GM12872 (cell line): ENCODE measurements at regions not wholly inside any gene's neighbourhood (a gene's known extent, or its start where the extent isn't known, plus 50 kb on each side); places are given as distances from the start of the nearest gene placed in this dataset.

ENCODE experiments used
- TF ChIP-seq, protein P1 (sequence below): IDR thresholded peaks from 3 replicates; pipeline ENCODE4 v1.5.1; 2011; ENCODE audit warnings: low read depth, mild to moderate bottlenecking, low read length, moderate library complexity; ENCODE audit not compliant: insufficient read depth

DNA sequence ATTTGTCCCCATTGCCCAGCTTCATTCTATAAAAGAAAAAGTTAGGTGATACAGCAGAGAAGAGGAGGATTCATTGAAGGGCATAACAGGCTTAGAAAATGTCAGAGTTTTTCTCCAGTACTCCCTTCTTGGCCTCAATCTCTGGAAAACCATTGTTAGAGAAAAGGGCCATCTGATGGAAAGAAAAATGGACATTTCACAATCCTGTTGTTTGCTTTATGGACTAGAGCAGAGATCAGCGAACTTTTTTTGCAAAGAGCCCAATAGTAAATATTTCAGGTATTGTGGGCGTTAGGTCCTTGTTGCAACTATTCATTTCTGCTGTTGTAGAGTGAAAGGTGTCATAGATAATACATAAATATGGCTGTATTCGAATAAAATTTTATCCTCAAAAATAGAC, 208.8 kb downstream of the TLE4 start:
- TF ChIP-seq, protein P1, sequence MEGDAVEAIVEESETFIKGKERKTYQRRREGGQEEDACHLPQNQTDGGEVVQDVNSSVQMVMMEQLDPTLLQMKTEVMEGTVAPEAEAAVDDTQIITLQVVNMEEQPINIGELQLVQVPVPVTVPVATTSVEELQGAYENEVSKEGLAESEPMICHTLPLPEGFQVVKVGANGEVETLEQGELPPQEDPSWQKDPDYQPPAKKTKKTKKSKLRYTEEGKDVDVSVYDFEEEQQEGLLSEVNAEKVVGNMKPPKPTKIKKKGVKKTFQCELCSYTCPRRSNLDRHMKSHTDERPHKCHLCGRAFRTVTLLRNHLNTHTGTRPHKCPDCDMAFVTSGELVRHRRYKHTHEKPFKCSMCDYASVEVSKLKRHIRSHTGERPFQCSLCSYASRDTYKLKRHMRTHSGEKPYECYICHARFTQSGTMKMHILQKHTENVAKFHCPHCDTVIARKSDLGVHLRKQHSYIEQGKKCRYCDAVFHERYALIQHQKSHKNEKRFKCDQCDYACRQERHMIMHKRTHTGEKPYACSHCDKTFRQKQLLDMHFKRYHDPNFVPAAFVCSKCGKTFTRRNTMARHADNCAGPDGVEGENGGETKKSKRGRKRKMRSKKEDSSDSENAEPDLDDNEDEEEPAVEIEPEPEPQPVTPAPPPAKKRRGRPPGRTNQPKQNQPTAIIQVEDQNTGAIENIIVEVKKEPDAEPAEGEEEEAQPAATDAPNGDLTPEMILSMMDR = no peak

DNA sequence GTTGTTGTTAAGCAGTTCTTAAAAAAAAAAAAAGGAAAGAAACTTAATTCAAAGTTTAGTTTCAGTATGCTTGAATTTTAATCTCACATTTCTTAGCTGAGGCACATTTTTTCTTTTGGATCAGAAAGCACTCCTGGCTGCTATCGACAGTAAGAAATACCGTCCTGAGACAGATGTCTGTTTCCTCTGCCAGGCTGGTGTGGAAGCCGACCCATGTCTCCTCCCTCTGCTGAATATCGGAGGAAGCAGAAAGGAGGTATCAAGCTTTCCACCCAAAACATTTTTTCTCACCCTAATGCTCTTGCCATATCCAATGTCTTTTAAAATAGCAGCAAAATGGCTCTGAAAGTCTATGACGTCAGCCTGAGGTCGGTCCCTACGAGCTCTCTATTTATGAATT, 208.1 kb downstream of the TLE4 start:
- TF ChIP-seq, protein P1 = no peak

DNA sequence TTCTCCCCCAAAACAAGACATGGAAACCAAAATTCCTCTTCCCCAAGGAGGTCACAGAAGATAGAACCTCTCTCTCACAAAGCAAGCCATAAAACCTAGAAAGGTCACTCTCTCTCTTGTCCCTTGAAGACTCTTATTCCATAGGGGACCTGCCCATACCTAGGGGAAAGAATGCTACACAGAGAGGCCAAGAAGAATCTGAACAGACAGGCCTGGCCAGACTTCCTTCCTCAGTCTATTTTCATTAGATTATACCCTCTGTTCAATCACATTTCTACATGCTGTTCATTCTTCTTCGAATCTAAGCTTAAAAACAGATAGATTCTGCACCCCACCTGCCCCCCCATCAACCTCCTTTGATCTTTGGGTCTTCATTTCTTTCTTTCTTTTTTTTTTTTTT, 206.8 kb downstream of the TLE4 start:
- TF ChIP-seq, protein P1 = no peak

DNA sequence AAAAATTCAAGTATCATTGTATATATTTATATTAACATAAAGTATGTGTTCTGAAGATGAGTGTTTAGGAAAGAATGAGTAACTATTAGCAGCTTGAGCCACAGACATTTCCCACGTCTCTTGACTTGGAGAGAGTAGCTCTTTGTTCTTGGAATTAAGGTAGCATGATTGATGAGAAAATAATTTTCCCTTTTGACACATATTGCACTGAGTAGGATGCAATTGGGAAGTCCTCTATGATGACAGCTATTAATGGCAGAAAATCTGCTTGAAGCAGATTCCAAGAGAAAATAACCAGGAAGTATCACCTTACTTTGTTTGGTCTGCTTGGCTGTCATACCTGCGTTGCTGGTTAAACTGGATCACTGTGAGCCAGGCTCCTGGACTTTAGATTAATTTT, 204.8 kb downstream of the TLE4 start:
- TF ChIP-seq, protein P1 = no peak
